Neural cell (in vitro differentiated cells): ENCODE measurements at regions not wholly inside any gene's neighbourhood (a gene's known extent, or its start where the extent isn't known, plus 50 kb on each side); places are given as distances from the start of the nearest gene placed in this dataset.

Source experiments
- EP300 ChIP-seq: fragments of 450-650 bp; conservative IDR thresholded peaks from 2 replicates; pipeline ENCODE4 v1.6.1; 2014; ENCODE audit warnings: antibody characterized with exemption, mild to moderate bottlenecking, moderate library complexity; ENCODE audit not compliant: poor library complexity, severe bottlenecking
- EZH2 ChIP-seq: fragments of 200-600, 300-800 bp; shearing (Covaris generic), sonication (generic); IDR thresholded peaks from 2 replicates; pipeline ENCODE4 v1.6.1; 2014; ENCODE audit warnings: antibody characterized with exemption, low read length, borderline replicate concordance, mild to moderate bottlenecking; ENCODE audit not compliant: insufficient read depth, poor library complexity, severe bottlenecking
- MXI1 ChIP-seq: fragments of 450-650 bp; conservative IDR thresholded peaks from 2 replicates; pipeline ENCODE4 v1.6.1; 2014; ENCODE audit warnings: antibody characterized with exemption, mild to moderate bottlenecking; ENCODE audit not compliant: poor library complexity, severe bottlenecking
- RAD21 ChIP-seq: fragments of 450-650 bp; conservative IDR thresholded peaks from 2 replicates; pipeline ENCODE4 v1.6.1; 2014; ENCODE audit warnings: antibody characterized with exemption, mild to moderate bottlenecking, moderate library complexity
- REST ChIP-seq: IDR thresholded peaks from 2 replicates; pipeline ENCODE4 v1.6.1; 2012; ENCODE audit warnings: borderline replicate concordance
- SMC3 ChIP-seq: fragments of 450-650 bp; conservative IDR thresholded peaks from 2 replicates; pipeline ENCODE4 v1.6.1; 2014; ENCODE audit warnings: antibody characterized with exemption, mild to moderate bottlenecking, moderate library complexity; ENCODE audit not compliant: poor library complexity
- TAF1 ChIP-seq: IDR thresholded peaks from 2 replicates; pipeline ENCODE4 v1.6.1; 2012; ENCODE audit warnings: low read depth
- TF ChIP-seq, protein P1 (sequence below): fragments of 450-650 bp; IDR thresholded peaks from 2 replicates; pipeline ENCODE4 v1.5.1; 2014; ENCODE audit warnings: antibody characterized with exemption, mild to moderate bottlenecking, moderate library complexity; ENCODE audit not compliant: poor library complexity, severe bottlenecking

DNA sequence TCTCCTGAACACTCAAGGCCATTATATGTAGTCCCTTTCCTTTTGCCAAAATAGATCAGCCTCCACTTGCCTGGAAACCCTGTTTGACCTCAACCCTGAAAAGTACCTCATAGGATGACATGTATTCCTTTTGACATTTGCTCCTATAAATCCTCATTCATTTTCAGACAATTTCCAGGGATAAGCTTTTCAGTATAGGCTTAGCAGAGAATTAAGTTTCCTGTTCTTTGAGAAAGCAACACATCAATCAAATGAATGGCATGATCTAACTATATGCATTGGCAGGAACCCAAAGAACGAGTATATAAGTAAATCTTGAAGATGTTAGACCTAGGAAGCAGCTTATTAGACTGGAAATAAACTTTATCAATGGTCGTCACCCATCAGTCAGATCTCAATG lies 483.0 kb downstream of the CCDC85A start:
- TF ChIP-seq, protein P1, sequence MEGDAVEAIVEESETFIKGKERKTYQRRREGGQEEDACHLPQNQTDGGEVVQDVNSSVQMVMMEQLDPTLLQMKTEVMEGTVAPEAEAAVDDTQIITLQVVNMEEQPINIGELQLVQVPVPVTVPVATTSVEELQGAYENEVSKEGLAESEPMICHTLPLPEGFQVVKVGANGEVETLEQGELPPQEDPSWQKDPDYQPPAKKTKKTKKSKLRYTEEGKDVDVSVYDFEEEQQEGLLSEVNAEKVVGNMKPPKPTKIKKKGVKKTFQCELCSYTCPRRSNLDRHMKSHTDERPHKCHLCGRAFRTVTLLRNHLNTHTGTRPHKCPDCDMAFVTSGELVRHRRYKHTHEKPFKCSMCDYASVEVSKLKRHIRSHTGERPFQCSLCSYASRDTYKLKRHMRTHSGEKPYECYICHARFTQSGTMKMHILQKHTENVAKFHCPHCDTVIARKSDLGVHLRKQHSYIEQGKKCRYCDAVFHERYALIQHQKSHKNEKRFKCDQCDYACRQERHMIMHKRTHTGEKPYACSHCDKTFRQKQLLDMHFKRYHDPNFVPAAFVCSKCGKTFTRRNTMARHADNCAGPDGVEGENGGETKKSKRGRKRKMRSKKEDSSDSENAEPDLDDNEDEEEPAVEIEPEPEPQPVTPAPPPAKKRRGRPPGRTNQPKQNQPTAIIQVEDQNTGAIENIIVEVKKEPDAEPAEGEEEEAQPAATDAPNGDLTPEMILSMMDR, result no peak
- no peak for TF ChIP-seq SMC3
- TF ChIP-seq RAD21, result no peak
- no peak for TF ChIP-seq EZH2
- TF ChIP-seq MXI1, result no peak
- no peak for TF ChIP-seq TAF1
- TF ChIP-seq EP300, result no peak
- no peak for TF ChIP-seq REST
